Superior temporal gyrus (tissue), 1 donor: ENCODE measurements at regions not wholly inside any gene's neighbourhood (a gene's known extent, or its start where the extent isn't known, plus 50 kb on each side); places are given as distances from the start of the nearest gene placed in this dataset.
"Not testable (repeated sequence)": the region's sequence is repeated elsewhere in the genome, so short reads cannot be mapped to it uniquely, and the experiment has no call there.

Experiments
- DNase-seq: peaks from one replicate; pipeline ENCODE4 v3.0.0-alpha.2; 2016; ENCODE audit errors: extremely low spot score

DNA sequence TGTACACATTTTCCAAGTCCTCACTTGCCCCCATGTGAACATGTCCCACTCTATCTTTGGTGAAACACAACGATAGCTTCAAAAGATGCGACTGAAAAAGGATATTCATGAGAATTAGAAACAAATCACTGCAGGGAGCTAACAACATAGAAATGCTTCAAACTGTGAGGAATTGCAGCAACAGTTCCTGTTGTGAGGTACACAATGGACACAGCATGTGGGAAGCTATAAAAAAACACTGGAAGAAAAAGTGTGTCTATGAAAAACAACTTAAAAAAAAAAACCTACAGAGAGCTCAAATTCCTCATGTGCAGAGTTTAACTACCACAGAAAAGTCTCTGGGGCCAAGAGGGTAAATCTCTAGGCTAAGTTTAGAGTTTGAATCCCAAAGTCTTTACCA lies 51.6 kb upstream of the BLTP1 start:
- no peak for DNase-seq

DNA sequence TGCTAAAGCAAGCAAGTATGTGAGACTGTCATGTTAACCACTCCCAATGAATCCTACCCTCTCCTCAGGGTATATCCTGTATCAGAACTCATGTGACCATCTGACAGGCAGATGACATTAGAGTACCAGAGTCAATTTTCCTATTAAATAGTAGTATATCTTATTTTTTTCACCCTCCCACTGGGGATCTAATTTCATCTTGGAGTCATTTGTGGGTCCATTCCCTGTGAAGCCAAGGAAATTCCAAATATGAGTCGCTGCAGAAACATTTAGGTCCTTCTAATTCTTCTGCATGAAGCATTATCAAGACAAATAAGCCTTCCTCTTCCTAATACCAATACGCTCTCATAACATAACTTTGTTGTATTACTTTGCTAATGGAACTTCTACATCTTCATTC lies 52.2 kb upstream of the BLTP1 start:
- no peak for DNase-seq

DNA sequence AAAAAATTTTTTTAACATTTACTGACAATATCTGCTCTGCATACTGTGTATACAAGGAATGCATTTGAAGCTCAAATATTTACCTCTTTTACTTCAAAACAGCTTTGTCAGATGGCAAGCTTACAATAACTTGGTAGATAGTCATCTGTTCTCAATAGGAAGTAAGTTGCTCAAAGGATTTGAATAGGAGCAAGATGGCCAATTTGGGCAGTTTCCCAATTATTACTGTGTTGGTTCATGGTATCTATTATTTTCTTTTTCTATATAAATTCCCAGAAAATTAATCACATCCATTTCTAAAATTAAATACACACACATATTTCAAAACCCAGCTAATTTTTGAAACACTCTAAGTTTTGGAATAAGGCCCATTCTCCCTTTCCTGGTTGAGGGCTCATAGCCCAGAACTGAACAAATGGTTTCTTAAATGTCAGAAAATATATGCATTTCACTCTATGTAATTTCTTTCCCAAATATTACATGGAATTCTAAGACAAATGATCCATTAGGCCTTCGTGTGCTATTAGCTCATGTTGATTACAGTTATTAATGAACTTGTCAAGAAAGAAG lies 60.2 kb upstream of the BLTP1 start:
- no peak for DNase-seq

DNA sequence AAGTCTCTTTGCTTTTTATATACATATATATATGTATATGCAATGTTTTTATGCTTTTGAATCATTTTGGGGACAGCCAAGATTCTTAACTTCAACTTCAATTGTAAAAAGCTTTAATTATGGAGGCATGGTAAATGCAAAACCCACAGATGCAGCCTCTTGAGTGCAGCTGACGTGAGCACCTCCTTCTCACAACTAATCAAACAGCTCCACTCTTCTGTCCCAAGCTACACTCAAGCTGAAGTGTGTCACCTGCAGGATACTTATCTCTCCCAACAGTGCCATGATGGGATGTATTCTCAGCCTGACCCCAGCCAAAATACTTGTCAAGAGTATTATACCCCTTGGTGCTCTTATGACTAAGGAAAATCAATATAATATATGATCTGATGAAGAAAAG lies 60.7 kb upstream of the BLTP1 start:
- DNase-seq = no peak

DNA sequence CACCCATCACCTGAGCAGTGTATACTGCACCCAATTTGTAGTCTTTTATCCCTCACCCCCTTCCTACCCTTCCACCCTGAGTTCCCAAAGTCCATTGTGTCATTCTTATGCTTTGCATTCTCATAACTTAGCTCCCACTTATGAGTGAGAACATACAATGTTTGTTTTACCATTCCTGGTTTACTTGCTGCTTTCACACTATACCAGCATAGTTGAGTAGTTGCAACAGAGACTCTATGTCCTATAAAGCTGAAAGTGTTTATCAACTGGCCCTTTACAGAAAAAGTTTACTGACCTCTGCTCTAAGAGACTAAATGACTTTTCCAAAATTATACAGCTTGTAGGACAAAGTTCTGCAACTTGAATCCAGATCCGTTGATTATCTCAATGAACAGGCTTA lies 61.1 kb upstream of the BLTP1 start:
- DNase-seq = no peak

DNA sequence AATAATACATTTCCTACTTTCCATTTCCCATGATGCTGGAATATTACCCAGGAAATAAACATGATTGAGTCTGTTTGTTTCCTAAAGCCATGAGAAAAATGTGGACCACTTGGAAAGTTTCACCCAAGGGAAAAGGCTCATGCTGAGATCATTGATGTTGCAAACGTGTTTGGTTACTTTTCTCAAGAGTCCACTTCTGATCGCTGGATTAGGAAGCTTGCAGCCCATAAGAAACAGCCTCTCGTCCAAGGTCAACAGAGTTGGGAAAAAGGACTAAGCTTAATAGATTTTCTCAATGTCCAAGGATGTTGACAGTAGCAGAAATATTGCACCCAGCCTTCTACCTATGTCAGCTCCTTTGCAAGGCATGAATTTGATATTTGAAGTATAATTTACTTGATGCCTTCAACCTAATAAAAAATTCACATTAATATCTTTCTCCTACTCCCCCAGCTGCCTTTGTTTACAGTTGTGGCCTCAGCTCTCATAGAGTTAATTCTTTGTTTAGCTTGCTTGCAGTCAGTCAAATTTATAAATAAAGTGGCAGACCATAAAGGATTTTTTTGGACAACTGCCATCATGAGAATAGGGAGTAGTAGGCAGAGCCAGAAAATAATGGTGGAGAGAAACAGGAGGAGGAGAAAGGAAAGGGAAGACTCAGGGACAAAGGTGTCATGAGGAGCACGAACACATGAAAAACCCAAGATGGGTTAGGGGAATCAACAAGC lies 65.6 kb upstream of the BLTP1 start:
- DNase-seq = no peak

DNA sequence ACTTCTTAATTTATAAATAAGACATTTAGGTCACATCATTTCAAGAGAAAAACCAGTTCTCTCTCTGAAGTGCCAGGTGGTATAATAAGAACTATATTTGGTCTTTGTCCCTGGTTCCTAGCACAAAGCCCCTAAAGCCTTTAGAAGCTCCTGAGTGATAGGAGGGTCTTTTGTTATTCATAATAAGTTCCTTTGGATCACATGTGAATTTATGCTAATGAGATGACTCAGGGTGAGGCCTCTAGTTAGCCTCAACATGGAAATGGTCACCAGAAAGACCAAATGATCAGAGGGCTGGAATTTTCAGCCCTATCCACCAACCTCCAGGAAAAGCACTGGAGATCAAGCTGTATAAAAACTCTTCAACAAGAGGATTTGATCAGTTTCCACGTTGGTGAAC lies 68.1 kb upstream of the BLTP1 start:
- DNase-seq = no peak

DNA sequence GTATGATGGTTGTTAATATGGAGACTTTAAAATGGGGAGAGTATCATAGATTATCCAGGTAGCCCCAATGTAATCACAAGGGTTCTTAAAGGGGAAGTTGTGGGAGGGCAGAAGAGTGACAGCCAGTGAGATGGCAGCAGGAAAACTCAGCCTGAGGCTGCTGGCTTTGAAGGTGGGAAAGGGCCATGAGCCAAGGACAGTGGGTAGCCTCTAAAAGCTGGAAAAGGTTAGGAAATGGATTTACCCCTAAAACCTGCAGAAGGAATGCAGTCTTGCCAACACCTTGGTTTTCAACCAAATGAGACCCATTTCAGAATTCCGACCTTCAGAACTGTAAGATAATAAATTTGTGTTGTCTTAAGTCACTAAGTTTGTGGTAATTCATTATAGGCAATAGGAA lies 68.8 kb upstream of the BLTP1 start:
- DNase-seq = no peak

DNA sequence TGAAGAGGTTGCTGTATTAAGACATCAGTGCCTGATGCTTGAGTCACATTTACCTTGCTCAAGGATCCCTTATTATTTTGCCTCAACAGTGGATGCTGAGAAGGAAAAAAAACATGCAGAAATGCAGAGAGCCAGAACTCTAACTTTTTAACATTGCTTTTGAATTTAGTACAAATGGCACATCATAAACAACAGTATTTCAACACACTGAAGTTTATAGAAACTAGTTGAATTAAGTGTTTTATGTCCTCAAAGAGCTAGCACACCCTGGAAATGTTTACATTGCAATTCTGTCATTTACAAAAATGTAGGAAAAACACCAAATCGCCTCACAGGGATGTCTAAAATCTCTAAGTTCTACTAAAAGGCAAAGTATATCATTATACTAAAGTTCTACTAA lies 69.5 kb upstream of the BLTP1 start:
- no peak for DNase-seq

DNA sequence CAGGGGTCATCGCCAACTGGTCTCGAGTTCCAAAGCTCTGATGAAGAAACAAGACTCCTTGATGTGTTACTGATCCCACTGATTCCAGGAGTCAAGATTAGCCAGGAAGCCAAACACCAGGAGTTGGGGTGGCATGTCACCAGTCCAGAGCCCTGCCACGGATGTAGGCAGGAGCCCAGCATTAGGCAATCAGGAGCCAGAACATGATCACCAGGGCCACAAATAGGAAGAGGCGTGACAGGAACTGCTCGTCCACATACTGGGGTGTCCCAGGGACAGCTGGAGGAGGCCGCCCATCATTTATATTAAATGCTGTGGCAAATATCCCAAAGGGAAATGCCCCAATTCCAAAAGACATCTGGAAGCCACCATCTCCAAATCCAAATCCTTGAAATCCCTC lies 74.5 kb upstream of the BLTP1 start:
- DNase-seq = not testable (repeated sequence)

DNA sequence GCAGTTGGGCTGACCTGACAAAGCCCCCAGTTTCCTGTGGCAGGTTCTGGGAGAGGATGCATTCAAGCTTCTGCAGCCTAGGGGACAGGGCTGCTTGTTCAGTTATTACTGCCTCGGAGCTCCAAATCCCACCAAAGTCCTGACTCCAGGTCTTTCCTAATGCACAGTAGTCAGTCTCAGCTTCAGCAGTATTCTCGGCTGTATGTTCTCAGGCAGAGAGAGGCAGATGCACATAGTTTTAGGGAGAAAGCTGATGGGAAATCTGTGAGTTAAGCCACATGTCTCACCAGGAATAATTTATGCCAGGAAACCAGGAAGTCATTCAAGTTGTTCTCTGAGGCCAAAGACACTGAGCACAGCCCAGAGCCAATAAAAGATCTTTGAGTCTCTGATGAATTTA lies 75.3 kb upstream of the BLTP1 start:
- not testable (repeated sequence) for DNase-seq

DNA sequence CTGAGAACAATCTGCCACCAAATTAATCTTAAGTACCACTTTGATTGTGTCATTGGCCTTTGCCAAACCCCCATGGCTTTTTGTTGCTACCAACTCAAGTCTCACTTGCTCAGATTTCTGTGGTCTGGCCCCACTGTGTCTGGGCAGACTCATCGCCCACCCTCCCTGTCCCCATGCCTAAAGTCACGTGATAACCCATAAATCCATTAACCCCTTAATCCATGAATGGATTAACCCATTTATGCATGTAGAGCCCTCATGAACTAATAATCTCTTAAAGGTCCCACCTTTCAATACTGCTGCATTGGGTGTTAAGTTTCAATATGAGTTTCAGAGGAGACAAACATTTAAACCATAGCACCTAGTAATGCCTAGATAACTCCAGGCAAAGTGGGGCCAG lies 78.5 kb upstream of the BLTP1 start:
- DNase-seq = no peak

DNA sequence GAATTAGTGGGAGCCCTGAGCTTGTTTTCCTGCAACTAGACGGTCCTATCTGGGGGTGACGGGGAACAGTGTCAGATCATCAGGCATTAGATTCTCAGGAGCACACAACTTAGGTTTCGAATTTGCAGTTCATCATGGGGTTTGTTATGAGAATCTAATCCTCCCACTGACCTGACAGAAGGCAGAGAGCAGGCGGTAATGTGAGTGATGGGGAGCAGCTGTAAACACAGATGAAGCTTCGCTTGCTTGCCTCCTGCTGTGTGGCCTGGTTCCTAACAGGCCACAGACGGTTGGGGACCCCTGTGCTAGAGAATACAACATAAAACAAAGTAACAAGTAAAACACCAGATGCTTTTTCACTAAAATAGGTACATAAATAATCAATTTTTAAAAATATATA lies 86.2 kb upstream of the BLTP1 start:
- DNase-seq = no peak

DNA sequence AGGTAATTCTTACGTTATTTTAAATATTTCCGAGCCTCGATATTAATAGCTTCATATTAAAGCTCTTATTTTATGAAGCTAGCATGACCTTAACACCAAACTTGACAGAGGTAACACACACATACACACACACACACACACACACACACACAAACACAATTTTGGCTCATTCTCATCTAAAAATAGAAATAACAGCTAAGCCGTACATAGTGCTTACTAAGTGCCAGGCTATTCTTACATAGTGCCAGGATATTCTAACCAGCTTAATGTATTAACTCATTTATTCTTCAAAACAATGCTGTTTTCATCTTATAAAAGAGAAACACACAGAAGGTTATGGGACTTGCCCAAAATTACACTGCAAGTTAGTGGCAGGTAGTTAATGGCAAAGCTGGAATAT lies 87.0 kb upstream of the BLTP1 start:
- DNase-seq = no peak

DNA sequence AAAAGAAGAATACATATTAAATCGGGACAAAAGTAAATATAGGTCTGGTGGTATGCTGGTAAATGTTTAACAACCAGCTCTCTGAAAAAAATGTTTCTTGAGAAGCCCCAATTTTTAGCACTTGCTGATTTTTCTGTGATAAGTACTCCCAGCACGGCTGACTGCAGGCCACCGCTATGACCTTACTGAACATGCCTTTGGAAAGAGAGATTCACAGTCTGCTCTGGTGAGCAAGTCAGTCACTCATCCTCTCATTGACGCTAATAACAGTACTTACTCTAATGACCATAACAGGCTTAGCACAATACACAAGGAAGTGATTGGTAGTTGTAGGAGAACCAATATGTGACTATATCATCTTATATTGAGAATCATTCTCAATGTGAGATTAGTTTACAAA lies 98.9 kb upstream of the BLTP1 start:
- DNase-seq = no peak

DNA sequence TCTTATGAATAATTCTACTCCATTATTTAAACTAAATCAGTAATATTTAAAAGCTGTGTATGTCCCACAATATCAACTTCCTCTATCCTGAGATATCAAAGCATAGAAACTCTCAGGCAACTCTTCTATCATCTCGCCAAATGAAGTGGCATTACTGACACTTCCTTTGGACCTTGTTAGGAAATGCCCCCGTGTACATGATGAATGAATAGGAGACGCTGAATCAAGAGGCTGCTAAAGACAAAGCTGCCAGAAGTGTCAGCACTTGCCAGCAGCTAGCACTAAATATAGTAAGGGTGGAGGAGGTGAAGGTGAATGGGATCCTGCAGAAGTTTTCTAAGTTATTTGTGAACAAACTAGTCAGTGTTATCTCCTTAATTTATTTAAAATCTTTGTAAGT lies 99.5 kb upstream of the BLTP1 start:
- DNase-seq = no peak

DNA sequence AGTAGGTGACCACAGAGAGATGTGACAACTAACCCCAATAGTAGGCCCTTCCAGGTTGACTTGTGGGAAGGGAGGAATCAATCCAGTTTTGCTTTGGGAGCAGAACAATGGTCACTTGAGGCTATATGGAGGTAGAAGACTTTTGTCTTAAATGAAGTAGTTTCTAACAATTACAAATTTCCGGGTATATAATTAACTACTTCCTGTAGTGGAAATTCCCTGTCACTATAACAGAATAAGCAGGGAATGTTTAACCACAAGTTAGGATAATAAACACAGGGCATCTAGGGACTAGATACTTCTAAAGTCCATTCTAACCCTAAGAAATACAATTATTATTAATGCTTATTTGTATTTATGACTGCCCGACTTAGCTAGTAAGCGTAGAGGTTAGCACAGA lies 99.0 kb upstream of the TRPC3 start:
- DNase-seq = no peak

DNA sequence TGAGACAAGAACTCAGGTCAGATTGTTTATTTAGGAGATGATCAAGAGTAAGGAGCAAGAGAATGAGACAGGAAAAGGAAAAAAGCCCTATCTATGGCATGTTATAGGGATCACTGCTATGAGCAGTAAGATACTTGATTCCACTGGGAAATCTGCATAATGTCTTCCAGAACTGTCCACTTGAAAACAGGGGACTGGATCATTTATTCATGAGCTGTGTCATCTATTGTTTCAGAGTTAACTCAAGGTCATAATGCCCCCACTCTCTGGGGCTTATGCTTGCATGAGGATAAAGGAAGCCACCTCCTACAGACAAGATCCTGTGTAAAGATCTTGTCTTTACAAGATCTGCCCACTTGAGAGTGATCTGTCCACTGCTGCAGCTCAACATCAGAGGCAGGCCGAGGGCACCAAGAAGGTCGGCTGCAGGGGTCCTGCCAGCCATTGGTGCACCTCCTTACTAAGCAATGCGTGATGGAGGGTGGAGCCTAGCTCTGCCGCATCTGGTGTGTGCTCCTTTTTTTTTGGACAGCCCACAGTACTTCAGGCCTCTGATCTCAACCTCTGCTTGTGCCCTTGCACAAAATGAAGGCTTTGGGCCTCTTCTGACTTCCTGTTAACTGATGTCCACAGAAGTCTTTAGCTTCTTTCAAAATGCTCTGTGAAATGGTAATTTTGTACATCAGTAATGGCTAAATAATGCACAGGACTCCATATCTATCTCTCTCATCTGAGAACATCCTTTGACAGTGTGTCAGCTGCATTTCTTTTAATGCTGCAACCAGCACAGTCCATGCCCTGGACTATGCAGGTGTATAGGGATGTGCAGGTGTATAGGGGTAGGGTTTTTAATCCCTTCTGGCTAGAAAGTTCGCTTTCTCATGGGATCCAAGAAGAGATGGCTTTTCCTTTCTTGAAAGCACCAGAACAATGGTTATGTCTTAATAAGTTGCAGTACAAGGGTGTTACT lies 95.9 kb upstream of the TRPC3 start:
- no peak for DNase-seq

DNA sequence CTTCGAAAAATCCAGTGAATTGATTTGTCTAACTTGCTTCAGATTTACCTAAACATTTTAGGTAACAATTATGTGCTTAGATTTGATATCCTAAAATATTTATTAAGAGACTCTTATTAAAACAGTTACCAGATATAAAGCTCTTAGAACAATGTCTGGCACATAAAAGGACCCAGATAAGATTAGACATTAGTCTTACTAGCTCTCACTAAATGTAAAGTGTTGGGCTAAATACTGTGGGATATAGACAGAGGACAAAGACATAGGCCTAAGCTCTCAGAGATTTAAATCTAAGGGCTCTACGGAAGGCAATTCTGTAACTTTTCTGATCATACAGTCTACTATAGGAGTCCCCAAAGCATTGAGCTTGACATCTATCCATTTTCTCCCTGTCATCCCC lies 94.4 kb upstream of the TRPC3 start:
- no peak for DNase-seq

DNA sequence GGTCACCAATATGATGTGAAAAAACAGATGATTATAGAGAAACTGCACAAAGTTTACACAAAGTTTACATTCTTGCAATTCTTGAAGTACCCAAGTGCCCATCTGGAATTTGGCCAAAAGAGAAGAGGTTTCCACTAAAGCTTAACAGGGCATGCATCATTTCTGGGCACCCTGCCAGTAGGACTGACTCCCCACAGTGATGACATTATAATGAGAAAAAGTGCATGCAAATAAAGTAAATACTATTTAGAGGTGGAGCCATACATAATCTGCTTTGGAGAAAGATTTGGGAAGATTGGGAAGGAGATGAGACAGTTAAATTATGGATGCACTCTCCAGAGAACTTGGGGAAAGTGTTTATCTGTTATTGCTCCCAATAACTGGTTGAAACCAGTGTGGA lies 93.7 kb upstream of the TRPC3 start:
- no peak for DNase-seq

DNA sequence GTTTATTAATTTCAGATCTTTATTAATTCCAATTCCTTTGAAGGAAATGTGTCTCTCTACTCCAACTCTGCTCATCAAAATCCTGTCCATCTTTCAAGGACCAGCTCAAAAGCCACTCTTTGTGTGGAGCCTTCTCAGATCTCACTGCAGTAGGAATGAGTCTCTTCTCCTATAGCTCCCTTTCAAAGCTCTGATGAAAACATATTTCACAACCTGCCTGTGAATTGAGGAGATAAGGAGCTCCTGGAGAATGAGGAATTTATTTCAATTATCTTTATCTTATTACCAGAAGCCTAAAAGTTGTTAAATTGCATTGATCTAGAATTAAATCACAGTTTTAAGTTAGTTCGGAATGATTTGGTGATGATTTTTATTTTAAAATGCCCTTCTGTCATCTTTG lies 92.6 kb upstream of the TRPC3 start:
- DNase-seq = no peak

DNA sequence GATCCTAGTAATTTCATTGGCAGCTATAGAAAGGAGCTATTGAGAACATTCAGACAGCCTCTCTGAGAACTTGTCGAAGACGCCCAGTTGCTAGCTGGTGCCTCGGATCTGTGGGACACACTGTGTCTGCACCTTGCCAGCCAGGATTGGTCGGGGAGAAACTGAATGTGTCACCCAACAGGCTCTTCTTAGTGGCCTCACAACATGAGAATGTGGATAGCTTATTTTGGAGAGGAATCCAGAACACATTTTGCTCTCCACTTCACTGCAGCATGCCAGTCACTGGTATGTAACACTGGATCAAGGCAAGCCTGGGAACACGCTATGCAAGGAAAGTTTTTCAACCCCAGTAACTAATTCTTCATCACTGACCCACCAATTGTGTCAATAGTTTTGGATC lies 89.5 kb upstream of the TRPC3 start:
- DNase-seq = no peak

DNA sequence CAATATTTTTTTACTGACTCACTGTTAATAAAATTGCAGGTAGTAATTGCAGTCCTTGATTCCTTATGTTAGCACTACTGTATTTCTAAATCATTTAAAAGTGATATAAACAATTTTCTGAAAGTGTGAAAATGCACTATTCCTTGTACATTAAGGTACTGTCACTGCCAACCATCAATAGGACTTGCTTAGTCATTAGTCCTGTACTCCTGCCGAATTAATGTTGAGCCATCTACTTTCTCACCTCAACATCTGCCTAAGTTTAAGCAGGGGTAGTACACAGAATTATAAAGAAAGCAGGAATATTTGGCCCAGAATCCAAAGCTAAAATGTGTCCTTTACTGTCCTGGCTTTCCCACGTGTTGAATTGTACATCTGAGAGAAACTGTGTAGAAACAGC lies 87.0 kb upstream of the TRPC3 start:
- no peak for DNase-seq
